ENCODE measurements at regions not wholly inside any gene's neighbourhood (a gene's known extent, or its start where the extent isn't known, plus 50 kb on each side); places are given as distances from the start of the nearest gene placed in this dataset.

GRCh38 chr2:172241222-172241621 lies 138.5 kb upstream of the DLX2 start:
- Histone ChIP-seq H3K9me3 (ENCODE audit: insufficient read depth, low read depth, low read length) (no peaks in the 10 kb centered on the region), H3K18ac (ENCODE audit: low read length) (no peak overlapping the region), H4K91ac (ENCODE audit: low read depth, low read length) (no peak overlapping the region), H2AK5ac (ENCODE audit: low read length) (no peak overlapping the region), H3K79me1 (ENCODE audit: low read length) (no peaks in the 10 kb centered on the region), H3K79me2 (ENCODE audit: control insufficient read depth, insufficient read depth, low read length, poor library complexity) (no peaks in the 10 kb centered on the region), H2AFZ (ENCODE audit: insufficient read depth, low read length, poor library complexity) (no peak overlapping the region), H3K27me3 (ENCODE audit: insufficient read depth, low read length) (no peaks in the 10 kb centered on the region), H2BK12ac (ENCODE audit: low read length) (no peak overlapping the region), H3K4me3 (ENCODE audit: low read depth, low read length) (no peak overlapping the region), H3K4me2 (ENCODE audit: low read length) (no peak overlapping the region), H4K12ac (ENCODE audit: low read depth, low read length) (no peak overlapping the region), H3K4ac (ENCODE audit: low read depth, low read length) (no peak overlapping the region), H3K36me3 (ENCODE audit: control insufficient read depth in 1 of 2, insufficient read depth in 2 of 2, low read length in 2 of 2) (no peaks in the 10 kb centered on the region), H3K9ac (ENCODE audit: low read length) (no peak overlapping the region), H3K23ac (ENCODE audit: low read length) (no peak overlapping the region), H2BK5ac (ENCODE audit: low read depth, low read length, poor library complexity) (no peak overlapping the region), H3K4me1 (ENCODE audit: control insufficient read depth in 1 of 2, insufficient read depth in 2 of 2, low read length in 2 of 2) (no peaks in the 10 kb centered on the region), H4K8ac (ENCODE audit: low read depth, low read length) (no peak overlapping the region), H3K27ac (ENCODE audit: low read depth, low read length) (no peak overlapping the region), H2BK120ac (ENCODE audit: insufficient read depth, low read length, poor library complexity) (no peak overlapping the region), H3K14ac (ENCODE audit: low read length) (no peak overlapping the region)
- no CpG with 5 or more reads among the region's 3 CpGs for WGBS (ENCODE audit: extremely low coverage, insufficient coverage, insufficient read length)
- DNase-seq: no peak

GRCh38 chr2:172242471-172242870 lies 139.8 kb upstream of the DLX2 start:
- peaks cover 6% of the 10 kb centered on the region for H3K79me1 ChIP-seq (ENCODE audit: low read length)
- H4K91ac ChIP-seq (ENCODE audit: low read depth, low read length): no peak overlapping the region
- no peak overlapping the region for H3K4me2 ChIP-seq (ENCODE audit: low read length)
- no peak overlapping the region for H2AFZ ChIP-seq (ENCODE audit: insufficient read depth, low read length, poor library complexity)
- no peaks in the 10 kb centered on the region for H3K9me3 ChIP-seq (ENCODE audit: insufficient read depth, low read depth, low read length)
- no peak overlapping the region for H2AK5ac ChIP-seq (ENCODE audit: low read length)
- no peaks in the 10 kb centered on the region for H3K27me3 ChIP-seq (ENCODE audit: insufficient read depth, low read length)
- no peak overlapping the region for H3K18ac ChIP-seq (ENCODE audit: low read length)
- H2BK120ac ChIP-seq (ENCODE audit: insufficient read depth, low read length, poor library complexity): no peak overlapping the region
- no peak overlapping the region for H4K12ac ChIP-seq (ENCODE audit: low read depth, low read length)
- no peak overlapping the region for H3K27ac ChIP-seq (ENCODE audit: low read depth, low read length)
- H3K4me3 ChIP-seq (ENCODE audit: low read depth, low read length): no peak overlapping the region
- no peak overlapping the region for H3K14ac ChIP-seq (ENCODE audit: low read length)
- H3K23ac ChIP-seq (ENCODE audit: low read length): no peak overlapping the region
- DNase-seq: no peak
- no peaks in the 10 kb centered on the region for H3K36me3 ChIP-seq (ENCODE audit: control insufficient read depth in 1 of 2, insufficient read depth in 2 of 2, low read length in 2 of 2)
- peaks cover 0 to 3% of the 10 kb centered on the region in 2 experiments for H3K4me1 ChIP-seq (ENCODE audit: control insufficient read depth in 1 of 2, insufficient read depth in 2 of 2, low read length in 2 of 2)
- H4K8ac ChIP-seq (ENCODE audit: low read depth, low read length): no peak overlapping the region
- no peak overlapping the region for H2BK12ac ChIP-seq (ENCODE audit: low read length)
- no CpG with 5 or more reads among the region's 1 CpG for WGBS (ENCODE audit: extremely low coverage, insufficient coverage, insufficient read length)
- no peaks in the 10 kb centered on the region for H3K79me2 ChIP-seq (ENCODE audit: control insufficient read depth, insufficient read depth, low read length, poor library complexity)
- no peak overlapping the region for H3K4ac ChIP-seq (ENCODE audit: low read depth, low read length)
- H3K9ac ChIP-seq (ENCODE audit: low read length): no peak overlapping the region
- H2BK5ac ChIP-seq (ENCODE audit: low read depth, low read length, poor library complexity): no peak overlapping the region

GRCh38 chr2:172242961-172243360 lies 140.3 kb upstream of the DLX2 start:
- no peak overlapping the region for H2BK5ac ChIP-seq (ENCODE audit: low read depth, low read length, poor library complexity)
- H2AK5ac ChIP-seq (ENCODE audit: low read length): no peak overlapping the region
- H2AFZ ChIP-seq (ENCODE audit: insufficient read depth, low read length, poor library complexity): no peak overlapping the region
- no peak overlapping the region for H3K9ac ChIP-seq (ENCODE audit: low read length)
- H2BK12ac ChIP-seq (ENCODE audit: low read length): no peak overlapping the region
- H3K36me3 ChIP-seq (ENCODE audit: control insufficient read depth in 1 of 2, insufficient read depth in 2 of 2, low read length in 2 of 2): no peaks in the 10 kb centered on the region
- no peaks in the 10 kb centered on the region for H3K9me3 ChIP-seq (ENCODE audit: insufficient read depth, low read depth, low read length)
- no peak overlapping the region for H3K23ac ChIP-seq (ENCODE audit: low read length)
- H3K79me2 ChIP-seq (ENCODE audit: control insufficient read depth, insufficient read depth, low read length, poor library complexity): no peaks in the 10 kb centered on the region
- no peak for DNase-seq
- no peak overlapping the region for H3K18ac ChIP-seq (ENCODE audit: low read length)
- no peak overlapping the region for H3K4me2 ChIP-seq (ENCODE audit: low read length)
- no peak overlapping the region for H4K91ac ChIP-seq (ENCODE audit: low read depth, low read length)
- H3K27ac ChIP-seq (ENCODE audit: low read depth, low read length): no peak overlapping the region
- H4K12ac ChIP-seq (ENCODE audit: low read depth, low read length): no peak overlapping the region
- H3K79me1 ChIP-seq (ENCODE audit: low read length): peaks cover 10% of the 10 kb centered on the region
- WGBS (ENCODE audit: extremely low coverage, insufficient coverage, insufficient read length): no CpG with 5 or more reads among the region's 1 CpG
- H2BK120ac ChIP-seq (ENCODE audit: insufficient read depth, low read length, poor library complexity): no peak overlapping the region
- no peak overlapping the region for H3K4ac ChIP-seq (ENCODE audit: low read depth, low read length)
- H3K4me1 ChIP-seq (ENCODE audit: control insufficient read depth in 1 of 2, insufficient read depth in 2 of 2, low read length in 2 of 2): peaks cover 0 to 7% of the 10 kb centered on the region in 2 experiments
- H3K27me3 ChIP-seq (ENCODE audit: insufficient read depth, low read length): no peaks in the 10 kb centered on the region
- H3K14ac ChIP-seq (ENCODE audit: low read length): no peak overlapping the region
- no peak overlapping the region for H3K4me3 ChIP-seq (ENCODE audit: low read depth, low read length)
- no peak overlapping the region for H4K8ac ChIP-seq (ENCODE audit: low read depth, low read length)

GRCh38 chr2:172244419-172245130 lies 141.9 kb upstream of the DLX2 start:
- Histone ChIP-seq H3K4ac (ENCODE audit: low read depth, low read length) (no peak overlapping the region), H3K79me2 (ENCODE audit: control insufficient read depth, insufficient read depth, low read length, poor library complexity) (peaks cover 2% of the 10 kb centered on the region), H2BK12ac (ENCODE audit: low read length) (no peak overlapping the region), H2AK5ac (ENCODE audit: low read length) (no peak overlapping the region), H3K14ac (ENCODE audit: low read length) (no peak overlapping the region), H2BK5ac (ENCODE audit: low read depth, low read length, poor library complexity) (no peak overlapping the region), H3K27me3 (ENCODE audit: insufficient read depth, low read length) (no peaks in the 10 kb centered on the region), H3K23ac (ENCODE audit: low read length) (no peak overlapping the region), H4K91ac (ENCODE audit: low read depth, low read length) (no peak overlapping the region), H3K27ac (ENCODE audit: low read depth, low read length) (no peak overlapping the region), H3K9me3 (ENCODE audit: insufficient read depth, low read depth, low read length) (no peaks in the 10 kb centered on the region), H2BK120ac (ENCODE audit: insufficient read depth, low read length, poor library complexity) (no peak overlapping the region), H3K4me3 (ENCODE audit: low read depth, low read length) (no peak overlapping the region), H3K9ac (ENCODE audit: low read length) (no peak overlapping the region), H4K12ac (ENCODE audit: low read depth, low read length) (no peak overlapping the region), H3K4me2 (ENCODE audit: low read length) (no peak overlapping the region), H4K8ac (ENCODE audit: low read depth, low read length) (no peak overlapping the region), H3K18ac (ENCODE audit: low read length) (no peak overlapping the region), H3K79me1 (ENCODE audit: low read length) (peaks cover 17% of the 10 kb centered on the region), H3K4me1 (ENCODE audit: control insufficient read depth in 1 of 2, insufficient read depth in 2 of 2, low read length in 2 of 2) (peaks cover 7 to 14% of the 10 kb centered on the region in 2 experiments), H3K36me3 (ENCODE audit: control insufficient read depth in 1 of 2, insufficient read depth in 2 of 2, low read length in 2 of 2) (no peaks in the 10 kb centered on the region), H2AFZ (ENCODE audit: insufficient read depth, low read length, poor library complexity) (no peak overlapping the region)
- no CpG with 5 or more reads among the region's 3 CpGs for WGBS (ENCODE audit: extremely low coverage, insufficient coverage, insufficient read length)
- DNase-seq: no peak
